ENCODE measurements at regions not wholly inside any gene's neighbourhood (a gene's known extent, or its start where the extent isn't known, plus 50 kb on each side); places are given as distances from the start of the nearest gene placed in this dataset.

DNA sequence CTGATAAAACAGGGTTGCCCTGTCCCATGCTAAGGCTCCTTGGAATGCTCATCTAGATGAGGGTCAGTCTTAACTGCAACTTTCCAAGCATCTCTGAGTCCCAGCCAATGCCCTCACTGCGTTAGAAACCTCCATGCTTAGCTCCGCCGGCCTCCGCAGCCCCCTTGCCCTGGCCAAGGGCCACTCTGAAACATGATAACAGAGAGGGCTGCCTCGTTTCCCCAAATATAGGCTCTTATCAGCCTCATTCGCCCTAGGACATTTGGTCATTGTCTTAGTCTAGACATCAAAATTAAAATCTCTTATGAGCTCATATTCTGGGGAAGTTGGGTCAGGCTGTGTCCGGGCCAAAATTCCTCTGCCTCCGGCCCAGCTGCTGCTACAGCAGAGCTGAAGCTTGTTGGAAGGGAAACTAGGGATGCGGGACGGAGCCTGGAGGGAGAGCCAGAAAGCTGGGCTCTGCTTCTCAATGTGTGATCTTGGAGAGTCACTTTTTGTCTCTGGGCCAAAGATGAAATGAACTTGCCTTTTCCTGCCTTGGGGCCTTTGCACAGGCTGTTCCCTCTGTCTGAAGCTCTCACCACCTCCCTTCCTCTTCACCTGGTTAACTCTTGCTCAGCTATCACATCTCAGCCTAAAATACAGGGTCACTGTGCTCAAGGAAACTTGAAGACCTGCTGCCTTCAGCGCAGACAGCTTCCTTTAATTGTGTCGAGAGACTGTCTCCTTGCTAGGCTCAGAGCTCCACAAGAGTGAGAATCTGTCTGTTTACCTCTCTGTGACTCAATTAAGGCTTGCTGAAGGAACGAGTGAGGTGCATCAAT is 191.3 kb downstream of the RGS3 start:
- Histone ChIP-seq H3K4me3 (no peak overlapping the region), H3K27me3 (peaks cover 5% of the 10 kb centered on the region), H3K9me3 (no peaks in the 10 kb centered on the region), H3K36me3 (no peaks in the 10 kb centered on the region), H3K27ac (no peak overlapping the region), H3K4me1 (peaks cover 14% of the 10 kb centered on the region)
- 56% methylated on average over 13 of the region's 13 CpGs for WGBS
- TF ChIP-seq EP300 (IDR thresholded peaks at IDR 0.05) (no peak), POLR2A (IDR thresholded peaks at IDR 0.05) (no peak), POLR2AphosphoS5 (IDR thresholded peaks at IDR 0.05) (no peak)
- TF ChIP-seq, protein P1, sequence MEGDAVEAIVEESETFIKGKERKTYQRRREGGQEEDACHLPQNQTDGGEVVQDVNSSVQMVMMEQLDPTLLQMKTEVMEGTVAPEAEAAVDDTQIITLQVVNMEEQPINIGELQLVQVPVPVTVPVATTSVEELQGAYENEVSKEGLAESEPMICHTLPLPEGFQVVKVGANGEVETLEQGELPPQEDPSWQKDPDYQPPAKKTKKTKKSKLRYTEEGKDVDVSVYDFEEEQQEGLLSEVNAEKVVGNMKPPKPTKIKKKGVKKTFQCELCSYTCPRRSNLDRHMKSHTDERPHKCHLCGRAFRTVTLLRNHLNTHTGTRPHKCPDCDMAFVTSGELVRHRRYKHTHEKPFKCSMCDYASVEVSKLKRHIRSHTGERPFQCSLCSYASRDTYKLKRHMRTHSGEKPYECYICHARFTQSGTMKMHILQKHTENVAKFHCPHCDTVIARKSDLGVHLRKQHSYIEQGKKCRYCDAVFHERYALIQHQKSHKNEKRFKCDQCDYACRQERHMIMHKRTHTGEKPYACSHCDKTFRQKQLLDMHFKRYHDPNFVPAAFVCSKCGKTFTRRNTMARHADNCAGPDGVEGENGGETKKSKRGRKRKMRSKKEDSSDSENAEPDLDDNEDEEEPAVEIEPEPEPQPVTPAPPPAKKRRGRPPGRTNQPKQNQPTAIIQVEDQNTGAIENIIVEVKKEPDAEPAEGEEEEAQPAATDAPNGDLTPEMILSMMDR (IDR thresholded peaks at IDR 0.05), result no peak
- DNase-seq (ENCODE audit: low spot score in 2 of 2), result peak; percentile 26 to 60

DNA sequence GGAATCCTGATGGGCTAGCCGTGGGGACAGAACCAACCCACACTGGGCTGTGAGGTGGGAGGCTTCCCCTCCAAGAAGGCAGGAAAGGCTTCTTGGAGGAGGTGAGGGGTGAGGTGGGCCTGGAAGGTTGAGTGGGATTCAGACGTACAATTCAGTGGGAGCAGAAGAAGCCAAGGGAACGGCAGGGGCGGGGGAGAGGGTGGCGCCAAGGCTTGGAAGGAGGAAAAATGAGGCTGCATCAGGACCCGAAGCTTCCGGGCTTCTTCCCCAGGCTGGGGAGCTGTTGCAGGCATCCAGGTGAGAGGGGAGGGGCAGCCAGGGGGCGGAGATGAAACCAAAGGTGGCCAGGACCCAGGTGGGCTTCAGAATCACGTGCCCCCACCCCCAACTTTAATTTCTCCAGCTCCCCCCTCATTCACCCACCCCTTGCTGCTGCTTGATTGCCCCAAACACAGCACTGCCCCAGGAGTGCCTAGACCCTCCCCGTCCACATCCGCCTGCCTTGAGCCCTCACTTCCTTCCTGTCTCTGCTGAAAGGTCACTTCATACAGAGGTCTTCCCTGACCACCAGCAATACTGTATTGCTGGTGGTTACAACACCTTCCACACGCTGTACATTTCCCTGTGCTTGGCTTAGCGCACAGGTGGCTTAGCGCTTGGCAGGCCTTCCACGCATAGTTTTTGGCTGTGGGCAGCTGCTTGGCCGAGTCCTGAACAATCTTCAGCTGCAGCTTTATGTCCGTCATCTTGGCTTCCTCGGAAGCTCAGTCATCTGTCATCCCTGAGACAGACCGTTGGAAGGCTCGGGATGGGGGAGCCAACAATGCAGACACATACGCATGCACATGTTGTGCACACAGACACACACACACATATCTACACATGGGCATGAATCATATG is 193.5 kb downstream of the RGS3 start:
- TF ChIP-seq EP300 (IDR thresholded peaks at IDR 0.05) (no peak), POLR2A (IDR thresholded peaks at IDR 0.05) (no peak)
- TF ChIP-seq, protein P1 (IDR thresholded peaks at IDR 0.05), result no peak
- peak in 1 of 2 donors; percentile 31 for DNase-seq (ENCODE audit: low spot score in 2 of 2)
- Histone ChIP-seq H3K9me3 (no peaks in the 10 kb centered on the region), H3K27ac (no peak overlapping the region), H3K4me1 (peaks cover 14% of the 10 kb centered on the region), H3K36me3 (no peaks in the 10 kb centered on the region), H3K27me3 (peaks cover 9% of the 10 kb centered on the region), H3K4me3 (no peak overlapping the region)
- 69% methylated on average over 21 of the region's 21 CpGs for WGBS

DNA sequence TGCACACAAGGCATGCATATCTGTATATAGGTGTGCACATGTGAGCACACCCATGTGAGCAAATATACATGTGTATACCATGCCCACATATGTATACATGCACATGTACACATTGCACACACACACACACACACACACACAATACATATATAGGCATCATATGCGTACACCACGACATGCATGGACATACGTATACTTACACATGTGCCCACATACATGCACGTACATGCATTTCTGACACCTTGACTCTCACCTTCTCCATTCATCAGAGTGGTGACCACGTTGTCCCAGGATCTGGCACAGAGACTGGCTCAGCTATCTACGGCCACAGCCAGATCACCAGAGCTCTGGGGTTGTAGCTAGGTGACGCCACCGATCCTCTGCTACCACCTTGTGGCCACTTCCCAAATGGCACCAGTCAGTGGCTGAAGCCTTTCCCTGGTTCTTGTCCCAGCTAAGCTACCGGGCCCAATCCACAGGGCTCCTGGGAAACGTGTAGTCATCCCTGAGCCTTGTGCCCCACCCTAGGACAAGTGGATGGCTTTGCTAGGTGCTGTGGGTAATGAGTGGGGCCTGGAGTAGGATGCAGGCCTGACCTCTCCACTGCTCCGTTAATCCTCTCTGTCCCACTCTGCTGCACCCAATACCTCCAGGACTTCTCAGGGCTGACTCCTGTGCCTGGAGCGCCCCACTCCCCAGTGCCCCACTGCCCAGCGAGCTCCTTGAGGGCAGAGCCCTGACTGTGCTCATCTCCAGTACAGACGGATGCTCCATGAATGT is 194.4 kb downstream of the RGS3 start:
- Histone ChIP-seq H3K9me3 (no peaks in the 10 kb centered on the region), H3K27me3 (peaks cover 9% of the 10 kb centered on the region), H3K36me3 (no peaks in the 10 kb centered on the region), H3K4me1 (peaks cover 14% of the 10 kb centered on the region), H3K4me3 (no peak overlapping the region), H3K27ac (no peak overlapping the region)
- peak; percentile 90 for DNase-seq (ENCODE audit: low spot score in 2 of 2)
- 33% methylated on average over 13 of the region's 14 CpGs for WGBS
- TF ChIP-seq, protein P1 (IDR thresholded peaks at IDR 0.05), result peak; percentile 67 to 94
- TF ChIP-seq EP300 (IDR thresholded peaks at IDR 0.05), result no peak

DNA sequence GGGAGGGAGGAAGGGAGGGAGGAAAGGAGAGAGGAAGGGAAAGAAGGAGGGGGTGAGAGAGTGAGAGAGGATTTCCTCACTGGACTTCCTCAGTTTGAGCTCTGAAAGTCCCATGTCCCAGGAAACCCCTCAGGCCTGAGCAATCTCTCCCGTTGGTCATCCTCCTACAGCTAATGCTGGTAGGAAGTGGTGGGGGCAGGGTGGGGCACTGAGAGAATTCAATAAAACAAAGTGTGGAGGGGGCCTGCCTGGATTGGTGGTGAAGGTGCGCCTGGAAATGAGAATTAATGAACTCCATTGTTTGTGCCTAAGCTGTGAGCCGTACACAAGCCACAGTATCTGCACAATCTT is 195.0 kb downstream of the RGS3 start:
- Histone ChIP-seq H3K27ac (no peak overlapping the region), H3K4me3 (no peak overlapping the region), H3K4me1 (peaks cover 14% of the 10 kb centered on the region), H3K36me3 (no peaks in the 10 kb centered on the region), H3K9me3 (no peaks in the 10 kb centered on the region), H3K27me3 (peaks cover 9% of the 10 kb centered on the region)
- 71% methylated on average over 3 of the region's 3 CpGs for WGBS
- peak in 1 of 2 donors; percentile 53 for DNase-seq (ENCODE audit: low spot score in 2 of 2)
- TF ChIP-seq POLR2AphosphoS5 (IDR thresholded peaks at IDR 0.05) (no peak), EP300 (IDR thresholded peaks at IDR 0.05) (no peak), POLR2A (IDR thresholded peaks at IDR 0.05) (no peak)
- TF ChIP-seq, protein P1 (IDR thresholded peaks at IDR 0.05), result no peak

Data from suprapubic skin (tissue), 4 donors.